GM19025 (cell line): ENCODE measurements at regions not wholly inside any gene's neighbourhood (a gene's known extent, or its start where the extent isn't known, plus 50 kb on each side); places are given as distances from the start of the nearest gene placed in this dataset.

ENCODE experiments used
- ATAC-seq: cut with Tn5 transposase; IDR thresholded peaks from one replicate; pipeline ENCODE4 v1.9.1; 2021; ENCODE audit warnings: mild to moderate bottlenecking, low read depth, moderate library complexity; ENCODE audit not compliant: unreplicated experiment

- ATAC-seq, result no peak
Observed at GRCh38 chr22:48640890-48641841, 1186.5 kb downstream of the BRD1 start.

GRCh38 chr22:48639896-48640748 lies 1187.6 kb downstream of the BRD1 start:
- ATAC-seq, result no peak

GRCh38 chr22:48639021-48639795 lies 1188.5 kb downstream of the BRD1 start:
- ATAC-seq, result no peak

- no peak for ATAC-seq
Observed at GRCh38 chr22:48637231-48637630, 1190.4 kb downstream of the BRD1 start.

- no peak for ATAC-seq
Observed at GRCh38 chr22:48636746-48637145, 1190.9 kb downstream of the BRD1 start.

- no peak for ATAC-seq
Observed at GRCh38 chr22:48635816-48636215, 1191.9 kb downstream of the BRD1 start.

GRCh38 chr22:48635031-48635430 lies 1192.6 kb downstream of the BRD1 start:
- no peak for ATAC-seq

- no peak for ATAC-seq
Observed at GRCh38 chr22:48633996-48634836, 1193.5 kb downstream of the BRD1 start.

- ATAC-seq, result no peak
Observed at GRCh38 chr22:48632646-48633246, 1194.9 kb downstream of the BRD1 start.

- ATAC-seq, result no peak
Observed at GRCh38 chr22:48631288-48631863, 1196.3 kb downstream of the BRD1 start.

GRCh38 chr22:48630848-48631247 lies 1196.8 kb downstream of the BRD1 start:
- ATAC-seq, result no peak

- no peak for ATAC-seq
Observed at GRCh38 chr22:48630433-48630754, 1197.3 kb downstream of the BRD1 start.

GRCh38 chr22:48629631-48630432 lies 1197.8 kb downstream of the BRD1 start:
- no peak for ATAC-seq

GRCh38 chr22:48628891-48629543 lies 1198.7 kb downstream of the BRD1 start:
- ATAC-seq, result no peak

- no peak for ATAC-seq
Observed at GRCh38 chr22:48627966-48628365, 1199.7 kb downstream of the BRD1 start.

- no peak for ATAC-seq
Observed at GRCh38 chr22:48627203-48627602, 1200.5 kb downstream of the BRD1 start.

- ATAC-seq, result no peak
Observed at GRCh38 chr22:48624401-48624800, 1203.3 kb downstream of the BRD1 start.
